Panc1 (cell line): ENCODE measurements at regions not wholly inside any gene's neighbourhood (a gene's known extent, or its start where the extent isn't known, plus 50 kb on each side); places are given as distances from the start of the nearest gene placed in this dataset.

Experiments used
- ATAC-seq: fragments of 200-7000 bp; cut with Tn5 transposase; 2 replicates; pipeline ENCODE4 v1.9.1; 2020; ENCODE audit warnings: mild to moderate bottlenecking, moderate library complexity
- BruUV-seq: library from RNA; stranded (reverse); fragments of 400-500 nt; replicated peaks from 2 replicates; lab custom pipeline; 2021; lab: Mats Ljungman, UMichigan
- CTCF ChIA-PET: fragments of 300-600 bp; sonication (Branson Sonifier 250); formaldehyde crosslinking; loops from one replicate; lab custom pipeline; 2022; ENCODE audit warnings: antibody characterized with exemption; lab: Charles Lee
- POLR2A ChIA-PET: fragments of 300-600 bp; sonication (Branson Sonifier 250); formaldehyde crosslinking; loops from one replicate; lab custom pipeline; 2022; ENCODE audit warnings: antibody characterized with exemption; lab: Charles Lee
- DNase-seq: peaks from one replicate; pipeline ENCODE4 v3.0.0-alpha.2; 2010; ENCODE audit warnings: low read depth, low spot score
- H3K27ac ChIP-seq: 2 replicates; pipeline ENCODE4 v1.5.1; 2011; ENCODE audit warnings: mild to moderate bottlenecking, low read length, inconsistent platforms
- H3K27me3 ChIP-seq: fragments of 200-500 bp; sonication (Bioruptor generic); 2 replicates; pipeline ENCODE4 v1.6.0; 2014; ENCODE audit warnings: low read length, inconsistent platforms; ENCODE audit not compliant: control insufficient read depth, insufficient read depth
- H3K36me3 ChIP-seq: fragments of 200-500 bp; sonication (Bioruptor generic); 2 replicates; pipeline ENCODE4 v1.5.1; 2014; ENCODE audit warnings: inconsistent platforms, mild to moderate bottlenecking, low read length, moderate library complexity; ENCODE audit not compliant: control insufficient read depth, insufficient read depth
- H3K4me1 ChIP-seq: 2 replicates; pipeline ENCODE4 v1.5.1; 2011; ENCODE audit warnings: inconsistent platforms, mild to moderate bottlenecking, low read length, moderate library complexity; ENCODE audit not compliant: control insufficient read depth, insufficient read depth
- H3K4me3 ChIP-seq, 2 experiments: 2 replicates each; pipeline ENCODE4 v1.5.1; 2011 to 2012; ENCODE audit warnings: low read depth in 2 of 2, low read length in 2 of 2, mild to moderate bottlenecking in 2 of 2, inconsistent platforms in 1 of 2, moderate library complexity in 1 of 2
- H3K9me3 ChIP-seq: fragments of 200-500 bp; sonication (Bioruptor generic); 2 replicates; pipeline ENCODE4 v1.5.1; 2014; ENCODE audit warnings: low read depth, mild to moderate bottlenecking, inconsistent platforms, low read length, moderate library complexity; ENCODE audit not compliant: control insufficient read depth, insufficient read depth
- CTCF ChIP-seq: fragments of 450-650 bp; IDR thresholded peaks from 2 replicates; pipeline ENCODE4 v1.5.1; 2017; ENCODE audit warnings: mild to moderate bottlenecking
- POLR2AphosphoS5 ChIP-seq: IDR thresholded peaks from 2 replicates; pipeline ENCODE4 v1.6.1; 2012; ENCODE audit warnings: mild to moderate bottlenecking, low read depth, low read length, moderate library complexity
- REST ChIP-seq, 2 experiments: IDR thresholded peaks; 2 replicates each; pipeline ENCODE4 v1.6.1; 2011 to 2012; ENCODE audit warnings: low read depth in 2 of 2, control low read depth in 1 of 2, low read length in 1 of 2, mild to moderate bottlenecking in 1 of 2, moderate library complexity in 1 of 2; ENCODE audit not compliant: insufficient read depth in 1 of 2
- SIN3A ChIP-seq: IDR thresholded peaks from 2 replicates; pipeline ENCODE4 v1.6.1; 2012; ENCODE audit warnings: low read depth, mild to moderate bottlenecking, low read length, moderate library complexity, borderline replicate concordance; ENCODE audit not compliant: insufficient read depth
- TCF7L2 ChIP-seq: IDR thresholded peaks from 2 replicates; pipeline ENCODE4 v1.6.1; 2011; ENCODE audit warnings: mild to moderate bottlenecking, low read depth, low read length, inconsistent platforms
- in situ Hi-C: cut with HindIII; loops from 2 replicates; pipeline ENCODE4 v1.10.0; 2016; ENCODE audit warnings: low sequenced_read_pairs, low pct_unique_long_range_greater_than_20kb
- intact Hi-C: fragments of 100-400 bp; cut with micrococcal nuclease; formaldehyde crosslinking; loops from one replicate; pipeline ENCODE4 v1.10.0; 2022; ENCODE audit not compliant: unreplicated experiment

GRCh38 chr19:28543244-28543776 is 669.6 kb downstream of the UQCRFS1 start:
- Histone ChIP-seq H3K4me1 (no peaks in the 10 kb centered on the region), H3K27ac (no peak overlapping the region), H3K9me3 (no peaks in the 10 kb centered on the region), H3K27me3 (no peaks in the 10 kb centered on the region), H3K36me3 (no peaks in the 10 kb centered on the region), H3K4me3 (no peak overlapping the region)
- ChIA-PET CTCF (no interaction called here), POLR2A (no interaction called here)
- BruUV-seq = no TSS peak
- no peak for DNase-seq
- ATAC-seq = no peak
- intact Hi-C loops (no loop called here), in situ Hi-C loops (no loop called here)
- TF ChIP-seq REST (IDR thresholded peaks at IDR 0.05; ENCODE audit: insufficient read depth in 1 of 2, low read depth in 2 of 2, low read length in 1 of 2) (no peak), CTCF (no peak), POLR2AphosphoS5 (no peak), SIN3A (no peak), TCF7L2 (no peak)

GRCh38 chr19:28542394-28543243 is 670.3 kb downstream of the UQCRFS1 start:
- Histone ChIP-seq H3K4me1 (no peaks in the 10 kb centered on the region), H3K27ac (no peak overlapping the region), H3K9me3 (peaks cover 5% of the 10 kb centered on the region; the same call in 1 of the 2 replicates), H3K4me3 (no peak overlapping the region), H3K36me3 (no peaks in the 10 kb centered on the region), H3K27me3 (no peaks in the 10 kb centered on the region)
- CTCF ChIA-PET = no interaction called here
- in situ Hi-C loops (no loop called here), intact Hi-C loops (no loop called here)
- DNase-seq (no peak), ATAC-seq (no peak)
- POLR2A ChIA-PET = no interaction called here
- no TSS peak for BruUV-seq
- no peak for TF ChIP-seq SIN3A
- no peak for TF ChIP-seq REST (IDR thresholded peaks at IDR 0.05; ENCODE audit: insufficient read depth in 1 of 2, low read depth in 2 of 2, low read length in 1 of 2)
- TF ChIP-seq POLR2AphosphoS5 = no peak
- no peak for TF ChIP-seq TCF7L2
- no peak for TF ChIP-seq CTCF
